ENCODE measurements at regions not wholly inside any gene's neighbourhood (a gene's known extent, or its start where the extent isn't known, plus 50 kb on each side); places are given as distances from the start of the nearest gene placed in this dataset.
"Not testable (repeated sequence)": the region's sequence is repeated elsewhere in the genome, so short reads cannot be mapped to it uniquely, and the experiment has no call there.

DNA sequence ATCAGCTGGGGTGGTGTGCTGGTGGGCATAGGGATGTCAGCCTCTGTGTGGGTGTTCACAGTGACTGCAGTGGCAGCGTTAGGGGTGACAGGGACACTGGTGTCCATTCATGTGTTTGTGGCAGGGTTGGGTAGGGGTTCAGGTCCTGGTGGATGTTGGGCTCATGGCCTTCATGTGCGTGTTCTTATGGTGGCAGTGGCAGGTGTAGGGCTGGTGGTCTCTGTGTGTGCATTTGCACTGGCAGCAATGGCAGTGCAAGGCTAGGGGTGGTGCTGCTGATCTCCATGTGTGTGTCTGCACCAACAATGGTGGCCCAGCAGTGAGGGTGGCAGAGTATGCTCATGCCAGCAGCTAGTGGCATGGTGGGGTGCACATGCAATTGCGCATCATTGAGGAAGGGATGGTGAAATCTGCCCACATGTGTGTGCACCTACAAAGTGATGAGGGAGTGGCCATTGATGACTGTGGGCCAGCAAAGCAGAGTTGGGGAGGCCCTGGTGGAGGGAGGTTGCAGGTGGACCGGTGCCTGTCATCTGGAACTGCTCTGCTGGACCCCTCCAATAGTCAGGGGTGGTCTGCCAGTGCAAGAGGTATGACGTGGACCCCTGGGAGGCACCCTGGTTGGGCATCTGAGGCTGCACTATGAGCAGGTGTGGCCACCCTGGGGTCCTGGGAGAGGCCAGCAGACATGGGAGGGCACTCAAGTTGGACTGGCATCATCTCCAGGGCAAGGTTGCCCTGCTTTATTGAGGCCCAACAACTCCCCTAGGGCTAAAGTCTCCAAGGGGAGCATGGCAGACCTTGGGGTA lies 182.9 kb downstream of the TTC6 start:
- Histone ChIP-seq H3K27ac (no peak overlapping the region), H3K4me3 (no peak overlapping the region), H3K36me3 (no peaks in the 10 kb centered on the region), H3K27me3 (no peaks in the 10 kb centered on the region), H3K9me3 (no peaks in the 10 kb centered on the region), H3K4me1 (no peaks in the 10 kb centered on the region)
- intact Hi-C loops (cut with DNase I; ENCODE audit: low total_unique reads) = no loop called here
- no peak for DNase-seq
- TF ChIP-seq, protein P1, sequence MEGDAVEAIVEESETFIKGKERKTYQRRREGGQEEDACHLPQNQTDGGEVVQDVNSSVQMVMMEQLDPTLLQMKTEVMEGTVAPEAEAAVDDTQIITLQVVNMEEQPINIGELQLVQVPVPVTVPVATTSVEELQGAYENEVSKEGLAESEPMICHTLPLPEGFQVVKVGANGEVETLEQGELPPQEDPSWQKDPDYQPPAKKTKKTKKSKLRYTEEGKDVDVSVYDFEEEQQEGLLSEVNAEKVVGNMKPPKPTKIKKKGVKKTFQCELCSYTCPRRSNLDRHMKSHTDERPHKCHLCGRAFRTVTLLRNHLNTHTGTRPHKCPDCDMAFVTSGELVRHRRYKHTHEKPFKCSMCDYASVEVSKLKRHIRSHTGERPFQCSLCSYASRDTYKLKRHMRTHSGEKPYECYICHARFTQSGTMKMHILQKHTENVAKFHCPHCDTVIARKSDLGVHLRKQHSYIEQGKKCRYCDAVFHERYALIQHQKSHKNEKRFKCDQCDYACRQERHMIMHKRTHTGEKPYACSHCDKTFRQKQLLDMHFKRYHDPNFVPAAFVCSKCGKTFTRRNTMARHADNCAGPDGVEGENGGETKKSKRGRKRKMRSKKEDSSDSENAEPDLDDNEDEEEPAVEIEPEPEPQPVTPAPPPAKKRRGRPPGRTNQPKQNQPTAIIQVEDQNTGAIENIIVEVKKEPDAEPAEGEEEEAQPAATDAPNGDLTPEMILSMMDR (IDR thresholded peaks at IDR 0.05) = no peak

DNA sequence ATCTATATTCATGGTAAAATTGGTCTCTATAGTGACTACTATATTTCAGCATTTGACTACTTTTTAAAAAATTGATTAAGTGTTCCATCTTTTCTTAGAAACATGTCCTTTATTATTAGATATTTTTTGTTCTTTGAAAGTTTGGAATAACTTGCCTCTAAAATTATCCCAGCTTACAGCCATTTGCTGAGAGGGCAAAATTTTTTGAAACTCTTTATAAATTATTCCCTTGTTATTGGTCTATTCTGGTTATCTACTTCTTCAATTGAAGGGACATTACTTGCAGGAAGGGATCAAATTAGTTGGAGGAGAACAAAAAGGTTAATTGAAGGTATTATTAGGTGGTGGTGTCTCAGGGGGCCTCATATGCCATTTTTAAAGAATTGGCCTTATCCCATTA lies 184.1 kb downstream of the TTC6 start:
- DNase-seq = no peak
- H3K4me1 ChIP-seq = no peaks in the 10 kb centered on the region

DNA sequence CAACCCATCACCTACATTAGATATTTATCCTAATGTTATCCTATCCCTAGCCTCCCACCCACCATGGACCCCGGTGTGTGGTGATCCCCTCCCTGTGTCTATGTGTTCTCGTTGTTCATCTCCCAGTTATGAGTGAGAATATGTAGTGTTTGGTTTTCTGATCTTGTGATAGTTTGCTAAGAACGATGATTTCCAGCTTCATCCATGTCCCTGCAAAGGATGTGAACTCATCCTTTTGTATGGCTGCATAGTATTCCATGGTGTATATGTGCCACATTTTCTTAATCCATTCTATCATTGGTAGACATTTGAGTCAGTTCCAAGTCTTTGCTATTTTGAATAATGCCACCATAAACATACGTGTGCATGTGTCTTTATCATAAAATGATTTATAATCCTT lies 185.3 kb downstream of the TTC6 start:
- H3K36me3 ChIP-seq; H3K4me3 ChIP-seq; intact Hi-C loops (cut with DNase I; ENCODE audit: low total_unique reads); H3K4me1 ChIP-seq; H3K27ac ChIP-seq; H3K27me3 ChIP-seq; H3K9me3 ChIP-seq; DNase-seq: not testable (repeated sequence)

More for the DNA sequence above, 184.1 kb downstream of the TTC6 start:
- intact Hi-C loops (cut with DNase I; ENCODE audit: low total_unique reads) = no loop called here
- H3K27me3 ChIP-seq = no peaks in the 10 kb centered on the region
- no peaks in the 10 kb centered on the region for H3K36me3 ChIP-seq
- TF ChIP-seq, protein P1 (IDR thresholded peaks at IDR 0.05) = no peak
- H3K27ac ChIP-seq = no peak overlapping the region
- no peaks in the 10 kb centered on the region for H3K9me3 ChIP-seq
- no peak overlapping the region for H3K4me3 ChIP-seq

DNA sequence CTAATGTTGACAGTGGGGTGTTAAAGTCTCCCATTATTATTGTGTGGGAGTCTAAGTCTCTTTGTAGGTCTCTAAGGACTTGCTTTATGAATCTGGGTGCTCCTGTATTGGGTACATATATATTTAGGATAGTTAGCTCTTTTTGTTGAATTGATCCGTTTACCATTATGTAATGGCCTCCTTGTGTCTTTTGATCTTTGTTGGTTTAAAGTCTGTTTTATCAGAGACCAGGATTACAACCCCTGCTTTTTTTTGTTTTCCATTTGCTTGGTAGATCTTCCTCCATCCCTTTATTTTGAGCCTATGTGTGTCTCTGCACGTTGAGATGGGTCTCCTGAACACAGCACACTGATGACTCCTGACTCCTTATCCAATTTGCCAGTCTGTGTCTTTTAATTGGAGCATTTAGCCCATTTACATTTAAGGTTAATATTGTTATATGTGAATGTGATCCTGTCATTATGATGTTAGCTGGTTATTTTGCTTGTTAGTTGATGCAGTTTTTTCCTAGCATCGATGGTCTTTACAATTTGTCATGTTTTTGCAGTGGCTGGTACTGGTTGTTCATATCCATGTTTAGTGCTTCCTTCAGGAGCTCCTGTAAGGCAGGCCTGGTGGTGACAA lies 188.9 kb downstream of the TTC6 start:
- H3K9me3 ChIP-seq; H3K36me3 ChIP-seq; H3K4me3 ChIP-seq; DNase-seq; H3K27me3 ChIP-seq; H3K27ac ChIP-seq; H3K4me1 ChIP-seq; intact Hi-C loops (cut with DNase I; ENCODE audit: low total_unique reads): not testable (repeated sequence)

DNA sequence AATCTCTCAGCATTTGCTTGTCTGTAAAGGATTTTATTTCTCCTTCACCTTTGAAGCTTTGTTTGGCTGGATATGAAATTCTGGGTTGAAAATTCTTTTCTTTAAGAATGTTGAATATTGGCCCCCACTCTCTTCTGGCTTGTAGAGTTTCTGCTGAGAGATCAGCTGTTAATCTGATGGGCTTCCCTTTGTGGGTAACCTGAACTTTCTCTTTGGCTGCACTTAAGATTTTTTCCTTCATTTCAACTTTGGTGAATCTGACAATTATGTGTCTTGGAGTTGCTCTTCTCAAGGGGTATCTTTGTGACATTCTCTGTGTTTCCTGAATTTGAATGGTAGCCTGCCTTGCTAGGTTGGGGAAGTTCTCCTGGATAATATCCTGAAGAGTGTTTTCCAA lies 189.4 kb downstream of the TTC6 start:
- H3K4me3 ChIP-seq; intact Hi-C loops (cut with DNase I; ENCODE audit: low total_unique reads); H3K4me1 ChIP-seq; H3K9me3 ChIP-seq; H3K36me3 ChIP-seq; H3K27me3 ChIP-seq; H3K27ac ChIP-seq; DNase-seq: not testable (repeated sequence)

DNA sequence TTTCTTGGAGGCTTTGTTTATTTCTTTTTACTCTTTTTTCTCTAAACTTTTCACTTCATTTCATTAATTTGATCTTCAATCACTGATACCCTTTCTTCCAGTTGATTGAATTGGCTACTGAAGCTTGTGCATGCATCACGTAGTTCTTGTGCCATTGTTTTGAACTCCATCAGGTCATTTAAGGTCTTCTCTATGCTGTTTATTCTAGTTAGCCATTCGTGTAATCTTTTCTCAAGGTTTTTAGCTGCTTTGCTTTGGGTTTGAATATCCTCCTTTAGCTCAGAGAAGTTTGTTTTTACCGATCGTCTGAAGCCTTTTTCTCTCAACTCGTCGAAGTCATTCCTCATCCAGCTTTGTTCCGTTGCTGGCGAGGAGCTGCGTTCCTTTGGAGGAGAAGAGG lies 189.9 kb downstream of the TTC6 start:
- H3K4me3 ChIP-seq; DNase-seq; intact Hi-C loops (cut with DNase I; ENCODE audit: low total_unique reads); H3K27me3 ChIP-seq; H3K9me3 ChIP-seq; H3K27ac ChIP-seq; H3K4me1 ChIP-seq; H3K36me3 ChIP-seq: not testable (repeated sequence)

DNA sequence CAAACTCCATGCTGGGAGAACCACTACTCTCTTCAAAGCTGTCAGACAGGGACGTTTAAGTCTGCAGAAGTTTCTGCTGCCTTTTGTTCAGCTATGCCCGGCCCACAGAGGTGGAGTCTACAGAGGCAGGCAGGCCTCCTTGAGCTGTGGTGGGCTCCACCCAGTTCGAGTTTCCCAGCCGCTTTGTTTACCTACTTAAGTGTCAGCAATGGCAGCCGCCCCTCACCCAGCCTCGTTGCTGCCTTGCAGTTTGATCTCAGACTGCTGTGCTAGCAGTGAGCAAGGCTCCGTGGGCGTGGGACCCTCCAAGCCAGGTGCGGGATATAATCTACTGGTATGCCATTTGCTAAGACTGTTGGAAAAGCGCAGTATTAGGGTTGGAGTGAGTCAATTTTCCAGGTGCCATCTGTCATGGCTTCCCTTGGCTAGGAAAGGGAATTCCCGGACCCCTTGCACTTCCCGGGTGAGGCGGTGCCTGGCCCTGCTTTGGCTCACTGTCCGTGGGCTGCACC lies 190.7 kb downstream of the TTC6 start:
- H3K4me1 ChIP-seq; H3K36me3 ChIP-seq; DNase-seq; H3K9me3 ChIP-seq; H3K27ac ChIP-seq; intact Hi-C loops (cut with DNase I; ENCODE audit: low total_unique reads); H3K27me3 ChIP-seq; H3K4me3 ChIP-seq: not testable (repeated sequence)

DNA sequence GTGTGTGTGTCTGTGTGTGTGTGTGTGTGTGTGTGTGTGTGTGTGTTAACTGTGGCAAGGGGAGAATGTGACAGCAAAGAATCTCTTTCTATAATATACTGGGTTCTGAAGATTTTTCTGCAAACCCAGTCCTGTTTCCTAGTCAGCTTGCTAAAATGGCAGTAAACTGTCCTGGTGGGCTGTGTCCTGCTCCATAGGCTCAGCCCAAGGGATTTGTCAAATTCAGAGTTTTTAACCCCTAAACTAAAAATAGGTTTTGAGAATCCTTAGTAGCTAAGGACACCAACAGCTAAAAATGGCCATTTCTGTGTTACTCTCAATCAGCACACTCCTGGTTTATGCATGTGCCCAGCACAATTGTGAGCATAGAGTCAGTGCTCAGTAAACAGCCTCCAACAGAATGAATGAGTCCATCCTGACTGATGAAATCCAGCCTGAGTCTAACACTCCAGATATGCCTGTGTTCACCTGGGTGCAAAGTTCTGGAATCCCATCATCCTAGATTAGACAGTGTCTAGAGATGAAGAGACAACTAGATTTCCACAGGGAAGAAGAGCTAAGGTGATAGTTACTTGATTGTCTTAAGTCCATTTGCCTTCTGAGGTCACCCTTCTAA lies 192.6 kb downstream of the TTC6 start:
- intact Hi-C loops (cut with DNase I; ENCODE audit: low total_unique reads) = no loop called here

More for the DNA sequence above, 192.6 kb downstream of the TTC6 start:
- Histone ChIP-seq H3K27me3 (no peaks in the 10 kb centered on the region), H3K36me3 (no peaks in the 10 kb centered on the region), H3K27ac (no peak overlapping the region), H3K9me3 (no peaks in the 10 kb centered on the region), H3K4me3 (no peak overlapping the region), H3K4me1 (no peaks in the 10 kb centered on the region)
- TF ChIP-seq, protein P1 (IDR thresholded peaks at IDR 0.05) = no peak
- no peak for DNase-seq

All from tibial artery (tissue), 4 donors.